Cerebellar cortex (tissue), 1 donor: ENCODE measurements at regions not wholly inside any gene's neighbourhood (a gene's known extent, or its start where the extent isn't known, plus 50 kb on each side); places are given as distances from the start of the nearest gene placed in this dataset.
"Not testable (repeated sequence)": the region's sequence is repeated elsewhere in the genome, so short reads cannot be mapped to it uniquely, and the experiment has no call there.

Experiments
- DNase-seq: peaks from one replicate; pipeline ENCODE4 v3.0.0-alpha.2; 2015; ENCODE audit warnings: low spot score

- no peak for DNase-seq
These were observed 126.1 kb downstream of the MYCN start for GRCh38 chr2:16066261-16067036.

- not testable (repeated sequence) for DNase-seq
These were observed 125.1 kb downstream of the MYCN start for GRCh38 chr2:16065272-16066069.

GRCh38 chr2:16064745-16065144 lies 124.4 kb downstream of the MYCN start:
- DNase-seq: no peak

- DNase-seq: no peak
These were observed 123.7 kb downstream of the MYCN start for GRCh38 chr2:16063955-16064633.

GRCh38 chr2:16063251-16063850 lies 123.0 kb downstream of the MYCN start:
- DNase-seq: no peak

GRCh38 chr2:16062471-16063250 lies 122.3 kb downstream of the MYCN start:
- no peak for DNase-seq

- no peak for DNase-seq
These were observed 121.3 kb downstream of the MYCN start for GRCh38 chr2:16061441-16062217.

- no peak for DNase-seq
These were observed 120.6 kb downstream of the MYCN start for GRCh38 chr2:16060936-16061338.

- DNase-seq: no peak
These were observed 120.0 kb downstream of the MYCN start for GRCh38 chr2:16060125-16060935.

- DNase-seq: no peak
These were observed 119.2 kb downstream of the MYCN start for GRCh38 chr2:16059393-16060016.

GRCh38 chr2:16058747-16059358 lies 118.5 kb downstream of the MYCN start:
- DNase-seq: no peak

- DNase-seq: no peak
These were observed 117.9 kb downstream of the MYCN start for GRCh38 chr2:16058256-16058655.

GRCh38 chr2:16057661-16058060 lies 117.3 kb downstream of the MYCN start:
- DNase-seq: no peak

GRCh38 chr2:16055848-16056580 lies 115.7 kb downstream of the MYCN start:
- DNase-seq: peak; percentile 17

- DNase-seq: no peak
These were observed 113.3 kb downstream of the MYCN start for GRCh38 chr2:16053437-16054257.

GRCh38 chr2:16052571-16053052 lies 112.3 kb downstream of the MYCN start:
- DNase-seq: not testable (repeated sequence)
